Astrocyte (in vitro differentiated cells and primary cell): ENCODE measurements at regions not wholly inside any gene's neighbourhood (a gene's known extent, or its start where the extent isn't known, plus 50 kb on each side); places are given as distances from the start of the nearest gene placed in this dataset.

Source experiments
- EZH2 ChIP-seq: IDR thresholded peaks from 2 replicates; pipeline ENCODE4 v1.6.1; 2012; ENCODE audit warnings: mild to moderate bottlenecking, low read length, inconsistent platforms; ENCODE audit not compliant: insufficient read depth
- TF ChIP-seq, protein P1 (sequence below): IDR thresholded peaks from 2 replicates; pipeline ENCODE4 v1.5.1; 2011; ENCODE audit warnings: low read depth, mild to moderate bottlenecking, inconsistent platforms, low read length, moderate library complexity; ENCODE audit not compliant: insufficient read depth

DNA sequence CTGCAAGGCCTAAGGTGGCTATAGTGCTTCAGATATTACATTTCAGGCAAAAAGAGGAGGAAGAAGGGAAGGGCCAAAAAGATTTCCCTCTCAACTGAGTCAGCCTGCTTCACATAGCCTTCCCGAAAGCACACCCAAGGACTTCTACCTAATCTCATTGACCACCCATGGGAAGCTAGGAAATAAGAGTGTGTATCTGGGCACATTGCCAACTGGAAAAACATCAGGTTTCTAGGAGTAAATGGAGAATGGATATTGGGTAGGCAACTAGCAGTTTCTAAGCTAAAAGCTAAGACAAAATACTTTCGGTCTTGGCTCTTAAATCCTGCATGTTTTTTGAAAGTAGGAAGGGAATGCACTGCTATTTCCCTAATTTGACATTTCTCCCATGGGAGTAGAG lies 221.7 kb upstream of the GRIP1 start:
- TF ChIP-seq, protein P1, sequence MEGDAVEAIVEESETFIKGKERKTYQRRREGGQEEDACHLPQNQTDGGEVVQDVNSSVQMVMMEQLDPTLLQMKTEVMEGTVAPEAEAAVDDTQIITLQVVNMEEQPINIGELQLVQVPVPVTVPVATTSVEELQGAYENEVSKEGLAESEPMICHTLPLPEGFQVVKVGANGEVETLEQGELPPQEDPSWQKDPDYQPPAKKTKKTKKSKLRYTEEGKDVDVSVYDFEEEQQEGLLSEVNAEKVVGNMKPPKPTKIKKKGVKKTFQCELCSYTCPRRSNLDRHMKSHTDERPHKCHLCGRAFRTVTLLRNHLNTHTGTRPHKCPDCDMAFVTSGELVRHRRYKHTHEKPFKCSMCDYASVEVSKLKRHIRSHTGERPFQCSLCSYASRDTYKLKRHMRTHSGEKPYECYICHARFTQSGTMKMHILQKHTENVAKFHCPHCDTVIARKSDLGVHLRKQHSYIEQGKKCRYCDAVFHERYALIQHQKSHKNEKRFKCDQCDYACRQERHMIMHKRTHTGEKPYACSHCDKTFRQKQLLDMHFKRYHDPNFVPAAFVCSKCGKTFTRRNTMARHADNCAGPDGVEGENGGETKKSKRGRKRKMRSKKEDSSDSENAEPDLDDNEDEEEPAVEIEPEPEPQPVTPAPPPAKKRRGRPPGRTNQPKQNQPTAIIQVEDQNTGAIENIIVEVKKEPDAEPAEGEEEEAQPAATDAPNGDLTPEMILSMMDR: no peak
- no peak for TF ChIP-seq EZH2
